ENCODE measurements at regions not wholly inside any gene's neighbourhood (a gene's known extent, or its start where the extent isn't known, plus 50 kb on each side); places are given as distances from the start of the nearest gene placed in this dataset.

DNA sequence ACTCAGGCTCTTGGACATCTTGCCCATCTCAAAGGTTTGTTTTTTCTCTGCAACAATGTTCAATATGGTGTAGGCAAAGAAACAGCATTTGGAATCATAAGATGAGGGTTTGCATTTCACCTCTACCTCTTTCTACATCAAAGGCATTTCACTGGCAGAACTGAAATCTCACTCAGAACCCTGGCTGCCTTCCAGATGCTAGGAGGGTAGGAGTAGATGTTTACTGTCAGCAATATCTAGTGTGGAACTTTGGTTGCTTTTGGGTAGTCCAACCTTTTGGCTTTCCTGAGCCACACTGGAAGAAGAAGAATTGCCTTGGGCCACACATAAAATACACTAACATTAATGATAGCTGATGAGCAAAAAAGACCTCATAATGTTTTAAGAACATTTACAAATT is 297.0 kb upstream of the KLF3 start:
- Histone ChIP-seq H3K4me1 (peaks cover 0 to 11% (median 0%) of the 10 kb centered on the region in 4 donors), H3K9me3 (no peaks in the 10 kb centered on the region), H3K27me3 (no peaks in the 10 kb centered on the region), H3K4me3 (no peak overlapping the region), H3K36me3 (no peaks in the 10 kb centered on the region), H3K27ac (no peak overlapping the region)
- TF ChIP-seq, protein P1, sequence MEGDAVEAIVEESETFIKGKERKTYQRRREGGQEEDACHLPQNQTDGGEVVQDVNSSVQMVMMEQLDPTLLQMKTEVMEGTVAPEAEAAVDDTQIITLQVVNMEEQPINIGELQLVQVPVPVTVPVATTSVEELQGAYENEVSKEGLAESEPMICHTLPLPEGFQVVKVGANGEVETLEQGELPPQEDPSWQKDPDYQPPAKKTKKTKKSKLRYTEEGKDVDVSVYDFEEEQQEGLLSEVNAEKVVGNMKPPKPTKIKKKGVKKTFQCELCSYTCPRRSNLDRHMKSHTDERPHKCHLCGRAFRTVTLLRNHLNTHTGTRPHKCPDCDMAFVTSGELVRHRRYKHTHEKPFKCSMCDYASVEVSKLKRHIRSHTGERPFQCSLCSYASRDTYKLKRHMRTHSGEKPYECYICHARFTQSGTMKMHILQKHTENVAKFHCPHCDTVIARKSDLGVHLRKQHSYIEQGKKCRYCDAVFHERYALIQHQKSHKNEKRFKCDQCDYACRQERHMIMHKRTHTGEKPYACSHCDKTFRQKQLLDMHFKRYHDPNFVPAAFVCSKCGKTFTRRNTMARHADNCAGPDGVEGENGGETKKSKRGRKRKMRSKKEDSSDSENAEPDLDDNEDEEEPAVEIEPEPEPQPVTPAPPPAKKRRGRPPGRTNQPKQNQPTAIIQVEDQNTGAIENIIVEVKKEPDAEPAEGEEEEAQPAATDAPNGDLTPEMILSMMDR (IDR thresholded peaks at IDR 0.05): no peak
- no peak for TF ChIP-seq POLR2A (IDR thresholded peaks at IDR 0.05)
- no peak for DNase-seq

- DNase-seq: no peak
- TF ChIP-seq, protein P1 (IDR thresholded peaks at IDR 0.05): no peak
- TF ChIP-seq POLR2A (IDR thresholded peaks at IDR 0.05): no peak
- Histone ChIP-seq H3K27ac (no peak overlapping the region), H3K4me1 (peaks cover 0 to 11% (median 0%) of the 10 kb centered on the region in 4 donors), H3K27me3 (no peaks in the 10 kb centered on the region), H3K4me3 (no peak overlapping the region), H3K36me3 (no peaks in the 10 kb centered on the region), H3K9me3 (no peaks in the 10 kb centered on the region)
Observed at GRCh38 chr4:38367642-38368174, 296.3 kb upstream of the KLF3 start.

GRCh38 chr4:38368613-38369012 is 295.4 kb upstream of the KLF3 start:
- TF ChIP-seq, protein P1 (IDR thresholded peaks at IDR 0.05): no peak
- TF ChIP-seq POLR2A (IDR thresholded peaks at IDR 0.05): no peak
- Histone ChIP-seq H3K27me3 (no peaks in the 10 kb centered on the region), H3K36me3 (no peaks in the 10 kb centered on the region), H3K4me1 (peaks cover 0 to 11% (median 0%) of the 10 kb centered on the region in 4 donors), H3K27ac (no peak overlapping the region), H3K9me3 (no peaks in the 10 kb centered on the region), H3K4me3 (no peak overlapping the region)
- DNase-seq: no peak

DNA sequence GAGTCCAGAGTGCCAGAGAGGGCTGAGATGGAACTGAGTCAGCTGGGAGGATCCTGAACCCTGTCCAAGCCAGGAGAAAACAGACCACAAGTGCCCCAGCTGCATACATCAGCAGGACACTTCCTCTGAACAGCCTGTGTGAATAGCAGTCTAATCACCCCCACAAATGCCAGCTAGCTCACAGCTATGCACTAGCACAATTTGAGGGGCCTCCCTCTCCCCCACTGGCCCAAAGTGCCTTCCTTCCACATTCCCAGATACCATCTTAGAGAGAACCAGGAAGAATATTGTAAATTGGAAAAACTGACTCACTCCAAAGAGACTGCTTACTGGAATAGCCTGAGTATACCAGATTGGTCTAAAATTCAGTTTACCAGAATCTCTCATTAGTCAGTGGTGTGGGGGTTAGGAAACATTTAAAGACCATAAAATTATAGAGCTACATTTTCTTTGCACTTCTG is 292.6 kb upstream of the KLF3 start:
- no peaks in the 10 kb centered on the region for H3K4me1 ChIP-seq
- H3K27ac ChIP-seq: no peak overlapping the region
- H3K9me3 ChIP-seq: no peaks in the 10 kb centered on the region
- no peaks in the 10 kb centered on the region for H3K36me3 ChIP-seq
- no peak overlapping the region for H3K4me3 ChIP-seq
- no peak for DNase-seq
- H3K27me3 ChIP-seq: no peaks in the 10 kb centered on the region
- TF ChIP-seq POLR2A (IDR thresholded peaks at IDR 0.05): no peak
- TF ChIP-seq, protein P1 (IDR thresholded peaks at IDR 0.05): no peak

DNA sequence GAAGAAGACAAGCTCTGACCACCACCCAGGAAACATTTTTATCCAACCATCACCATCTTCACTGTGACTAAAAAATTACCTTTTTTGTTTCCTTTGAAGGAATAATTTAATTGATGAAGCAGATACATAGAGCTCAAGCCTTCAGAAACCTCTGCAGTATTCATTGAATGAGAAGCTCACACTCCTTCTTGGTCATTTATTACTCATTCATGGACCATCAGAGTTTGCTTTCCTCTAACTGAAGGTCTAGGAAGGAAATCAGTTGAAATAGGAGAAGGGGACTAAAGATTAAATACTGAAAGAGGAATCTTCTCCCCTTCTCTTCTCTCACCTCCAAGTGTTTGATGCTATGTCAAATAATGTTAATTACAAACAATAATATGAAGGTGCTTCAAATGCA is 290.6 kb upstream of the KLF3 start:
- TF ChIP-seq POLR2A (IDR thresholded peaks at IDR 0.05): no peak
- TF ChIP-seq, protein P1 (IDR thresholded peaks at IDR 0.05): no peak
- H3K27me3 ChIP-seq: no peaks in the 10 kb centered on the region
- H3K4me1 ChIP-seq: no peaks in the 10 kb centered on the region
- no peak for DNase-seq
- H3K27ac ChIP-seq: peak overlapping the region in 1 of 4 donors; percentile 35
- no peaks in the 10 kb centered on the region for H3K36me3 ChIP-seq
- H3K9me3 ChIP-seq: no peaks in the 10 kb centered on the region
- no peak overlapping the region for H3K4me3 ChIP-seq

DNA sequence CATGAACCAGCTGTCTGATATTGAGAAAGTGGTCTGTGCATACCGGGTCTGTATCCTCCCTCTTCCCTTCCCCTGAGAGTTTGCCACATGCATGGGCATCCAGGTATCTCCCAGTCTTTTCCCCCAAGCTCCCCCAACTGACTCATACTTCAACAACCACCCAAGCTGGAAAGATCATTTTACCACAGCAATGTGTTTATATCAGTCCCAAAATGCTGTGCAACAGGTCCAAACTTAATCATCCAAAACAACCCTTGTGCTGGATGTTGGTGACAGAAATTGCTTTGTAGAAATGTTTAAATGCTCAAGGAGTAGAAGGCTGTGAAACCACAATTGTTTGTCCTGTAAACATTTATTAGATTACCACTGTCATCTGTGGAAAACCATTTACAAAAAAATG is 286.8 kb upstream of the KLF3 start:
- Histone ChIP-seq H3K4me3 (no peak overlapping the region), H3K9me3 (no peaks in the 10 kb centered on the region), H3K27me3 (no peaks in the 10 kb centered on the region), H3K27ac (no peak overlapping the region), H3K36me3 (no peaks in the 10 kb centered on the region), H3K4me1 (no peaks in the 10 kb centered on the region)
- no peak for DNase-seq
- TF ChIP-seq, protein P1 (IDR thresholded peaks at IDR 0.05): no peak

All from Peyer's patch (tissue), 4 donors.